ENCODE measurements at regions not wholly inside any gene's neighbourhood (a gene's known extent, or its start where the extent isn't known, plus 50 kb on each side); places are given as distances from the start of the nearest gene placed in this dataset.

- Histone ChIP-seq H3K4me2 (ENCODE audit: low read length) (no peak overlapping the region), H3K9me3 (ENCODE audit: control insufficient read depth, low read length) (no peaks in the 10 kb centered on the region), H3K4me3 (ENCODE audit: low read depth, low read length) (no peak overlapping the region), H2AFZ (no peak overlapping the region), H3K36me3 (ENCODE audit: control insufficient read depth, insufficient read depth, low read length) (no peaks in the 10 kb centered on the region), H3K27me3 (ENCODE audit: control insufficient read depth, insufficient read depth, low read length) (no peaks in the 10 kb centered on the region), H3K9ac (no peak overlapping the region), H3K27ac (no peak overlapping the region), H3K79me2 (no peaks in the 10 kb centered on the region), H3K4me1 (no peaks in the 10 kb centered on the region)
- no peak for TF ChIP-seq CTCF (IDR thresholded peaks at IDR 0.05)
These were observed 269.3 kb downstream of the POU4F1 start for GRCh38 chr13:78334059-78334458.

GRCh38 chr13:78326633-78327032 lies 276.7 kb downstream of the POU4F1 start:
- H3K4me3 ChIP-seq (ENCODE audit: low read depth, low read length) = no peak overlapping the region
- no peaks in the 10 kb centered on the region for H3K9me3 ChIP-seq (ENCODE audit: control insufficient read depth, low read length)
- no peak overlapping the region for H3K27ac ChIP-seq
- no peaks in the 10 kb centered on the region for H3K36me3 ChIP-seq (ENCODE audit: control insufficient read depth, insufficient read depth, low read length)
- H3K27me3 ChIP-seq (ENCODE audit: control insufficient read depth, insufficient read depth, low read length) = no peaks in the 10 kb centered on the region
- H3K79me2 ChIP-seq = no peaks in the 10 kb centered on the region
- H3K4me1 ChIP-seq = no peaks in the 10 kb centered on the region
- H2AFZ ChIP-seq = no peak overlapping the region
- no peak overlapping the region for H3K4me2 ChIP-seq (ENCODE audit: low read length)
- no peak for TF ChIP-seq CTCF (IDR thresholded peaks at IDR 0.05)
- H3K9ac ChIP-seq = no peak overlapping the region

- H3K4me3 ChIP-seq (ENCODE audit: low read depth, low read length) = no peak overlapping the region
- no peaks in the 10 kb centered on the region for H3K4me1 ChIP-seq
- H3K79me2 ChIP-seq = no peaks in the 10 kb centered on the region
- no peak overlapping the region for H3K27ac ChIP-seq
- no peak overlapping the region for H3K9ac ChIP-seq
- H3K4me2 ChIP-seq (ENCODE audit: low read length) = no peak overlapping the region
- TF ChIP-seq CTCF (IDR thresholded peaks at IDR 0.05) = no peak
- H2AFZ ChIP-seq = no peak overlapping the region
- no peaks in the 10 kb centered on the region for H3K9me3 ChIP-seq (ENCODE audit: control insufficient read depth, low read length)
- H3K27me3 ChIP-seq (ENCODE audit: control insufficient read depth, insufficient read depth, low read length) = no peaks in the 10 kb centered on the region
- H3K36me3 ChIP-seq (ENCODE audit: control insufficient read depth, insufficient read depth, low read length) = no peaks in the 10 kb centered on the region
These were observed 277.8 kb downstream of the POU4F1 start for GRCh38 chr13:78325585-78325984.

GRCh38 chr13:78323848-78324247 lies 279.5 kb downstream of the POU4F1 start:
- H3K9me3 ChIP-seq (ENCODE audit: control insufficient read depth, low read length) = no peaks in the 10 kb centered on the region
- H3K4me2 ChIP-seq (ENCODE audit: low read length) = no peak overlapping the region
- no peaks in the 10 kb centered on the region for H3K27me3 ChIP-seq (ENCODE audit: control insufficient read depth, insufficient read depth, low read length)
- H3K4me1 ChIP-seq = no peaks in the 10 kb centered on the region
- no peaks in the 10 kb centered on the region for H3K36me3 ChIP-seq (ENCODE audit: control insufficient read depth, insufficient read depth, low read length)
- no peak overlapping the region for H3K27ac ChIP-seq
- H3K9ac ChIP-seq = no peak overlapping the region
- no peak overlapping the region for H3K4me3 ChIP-seq (ENCODE audit: low read depth, low read length)
- no peaks in the 10 kb centered on the region for H3K79me2 ChIP-seq
- TF ChIP-seq CTCF (IDR thresholded peaks at IDR 0.05) = no peak
- H2AFZ ChIP-seq = no peak overlapping the region

GRCh38 chr13:78323040-78323439 lies 280.3 kb downstream of the POU4F1 start:
- Histone ChIP-seq H3K4me2 (ENCODE audit: low read length) (no peak overlapping the region), H3K4me1 (no peaks in the 10 kb centered on the region), H3K4me3 (ENCODE audit: low read depth, low read length) (no peak overlapping the region), H3K36me3 (ENCODE audit: control insufficient read depth, insufficient read depth, low read length) (no peaks in the 10 kb centered on the region), H2AFZ (no peak overlapping the region), H3K9ac (no peak overlapping the region), H3K79me2 (no peaks in the 10 kb centered on the region), H3K9me3 (ENCODE audit: control insufficient read depth, low read length) (no peaks in the 10 kb centered on the region), H3K27me3 (ENCODE audit: control insufficient read depth, insufficient read depth, low read length) (no peaks in the 10 kb centered on the region), H3K27ac (no peak overlapping the region)
- no peak for TF ChIP-seq CTCF (IDR thresholded peaks at IDR 0.05)

Measured in parathyroid adenoma (tissue), 2 donors.